DLD1 (cell line): ENCODE measurements at regions not wholly inside any gene's neighbourhood (a gene's known extent, or its start where the extent isn't known, plus 50 kb on each side); places are given as distances from the start of the nearest gene placed in this dataset.

Experiments
- in situ Hi-C: cut with HindIII; loops from 2 replicates; pipeline ENCODE4 v1.10.0; 2017; ENCODE audit warnings: low sequenced_read_pairs

DNA sequence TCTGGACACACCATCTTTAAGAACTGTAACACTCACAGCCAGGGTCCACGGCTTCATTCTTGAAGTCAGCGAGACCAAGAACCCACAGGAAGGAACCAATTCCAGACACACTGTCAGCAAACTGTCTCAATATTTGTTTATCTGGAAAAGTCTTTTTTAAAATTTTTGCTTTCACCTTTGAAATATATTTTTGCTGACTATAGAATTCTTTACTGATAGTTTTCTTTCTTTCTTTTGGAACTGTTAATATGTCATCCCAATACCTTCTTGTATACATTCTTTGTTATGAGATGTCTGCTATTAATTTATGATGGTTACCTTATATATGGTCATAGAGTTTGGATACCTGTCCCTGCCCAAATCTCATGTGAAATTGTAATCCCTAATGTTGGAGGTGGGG is 145.1 kb upstream of the IRX4 start:
- in situ Hi-C loops = no loop called here

DNA sequence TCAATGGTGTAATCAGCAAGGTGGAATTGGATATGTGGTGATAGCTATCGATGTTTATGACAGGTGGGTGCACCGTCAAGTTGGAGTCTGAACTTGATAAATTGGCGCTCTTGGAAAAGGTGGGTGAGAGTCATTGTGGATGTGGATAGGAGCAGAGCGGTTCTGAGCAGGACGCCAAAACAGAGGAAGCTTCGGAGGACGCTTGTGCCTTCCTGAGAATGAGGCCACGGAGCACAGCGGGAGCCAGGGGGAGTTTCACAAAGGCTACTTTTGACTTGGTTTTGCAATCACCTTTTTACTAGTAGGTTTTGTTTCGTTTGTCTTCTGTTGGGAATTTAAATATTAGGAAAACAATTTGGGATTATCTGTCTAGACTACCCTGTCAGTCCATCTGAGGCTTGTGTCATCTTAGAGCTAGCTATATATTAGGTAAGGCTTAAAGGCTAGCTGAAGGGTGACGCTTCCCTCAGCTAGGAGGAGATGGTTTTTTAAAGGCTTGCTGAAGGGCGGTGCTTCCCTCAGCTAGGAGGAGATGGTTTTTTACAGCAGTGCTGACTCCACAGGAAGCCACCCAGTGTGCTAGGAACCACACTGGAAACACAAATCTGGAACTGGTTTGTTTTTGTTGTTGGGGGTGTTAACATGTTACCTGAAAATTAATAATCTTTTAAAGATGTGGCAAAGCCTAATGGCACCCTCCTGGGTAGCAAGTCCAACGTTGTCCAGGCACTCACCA is 142.4 kb upstream of the IRX4 start:
- in situ Hi-C loops = no loop called here

DNA sequence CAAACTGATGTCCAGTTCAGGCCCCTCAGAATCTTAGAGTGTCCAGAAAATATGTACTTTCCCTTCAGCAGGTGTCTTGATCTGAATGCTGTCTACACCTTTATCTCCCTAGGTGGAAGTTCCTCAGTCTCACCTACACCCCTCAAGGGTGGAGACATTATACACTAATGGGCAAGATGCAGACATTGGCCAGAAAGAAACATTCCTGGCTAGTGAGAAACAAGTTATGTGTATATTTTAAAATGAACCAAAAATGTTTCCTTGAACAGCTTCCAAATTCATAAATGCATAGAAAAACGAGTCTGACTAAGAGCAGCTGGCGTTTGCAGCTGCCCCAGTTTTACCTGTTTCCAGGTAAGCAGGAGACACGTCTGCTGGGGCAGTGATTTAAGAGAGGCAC is 140.5 kb upstream of the IRX4 start:
- in situ Hi-C loops = no loop called here

DNA sequence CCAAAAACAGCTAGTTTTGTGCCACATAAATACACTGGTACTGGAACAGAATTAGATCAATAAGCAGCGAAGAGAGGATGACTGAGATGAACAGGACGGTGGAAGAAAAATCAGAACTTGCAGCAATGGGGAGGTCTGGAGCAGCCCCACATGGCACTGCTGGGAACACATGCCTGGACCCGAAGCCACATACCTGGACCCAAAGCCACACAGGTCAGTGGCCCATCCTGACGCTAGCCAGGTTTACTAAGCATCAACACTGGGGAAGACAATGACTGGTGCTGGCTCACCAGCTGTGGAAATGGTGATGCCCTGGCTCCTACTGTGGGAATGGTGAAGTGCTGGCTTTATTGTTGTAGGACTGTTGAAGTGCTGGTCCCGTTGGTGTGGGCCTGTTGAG is 139.7 kb upstream of the IRX4 start:
- in situ Hi-C loops = no loop called here

DNA sequence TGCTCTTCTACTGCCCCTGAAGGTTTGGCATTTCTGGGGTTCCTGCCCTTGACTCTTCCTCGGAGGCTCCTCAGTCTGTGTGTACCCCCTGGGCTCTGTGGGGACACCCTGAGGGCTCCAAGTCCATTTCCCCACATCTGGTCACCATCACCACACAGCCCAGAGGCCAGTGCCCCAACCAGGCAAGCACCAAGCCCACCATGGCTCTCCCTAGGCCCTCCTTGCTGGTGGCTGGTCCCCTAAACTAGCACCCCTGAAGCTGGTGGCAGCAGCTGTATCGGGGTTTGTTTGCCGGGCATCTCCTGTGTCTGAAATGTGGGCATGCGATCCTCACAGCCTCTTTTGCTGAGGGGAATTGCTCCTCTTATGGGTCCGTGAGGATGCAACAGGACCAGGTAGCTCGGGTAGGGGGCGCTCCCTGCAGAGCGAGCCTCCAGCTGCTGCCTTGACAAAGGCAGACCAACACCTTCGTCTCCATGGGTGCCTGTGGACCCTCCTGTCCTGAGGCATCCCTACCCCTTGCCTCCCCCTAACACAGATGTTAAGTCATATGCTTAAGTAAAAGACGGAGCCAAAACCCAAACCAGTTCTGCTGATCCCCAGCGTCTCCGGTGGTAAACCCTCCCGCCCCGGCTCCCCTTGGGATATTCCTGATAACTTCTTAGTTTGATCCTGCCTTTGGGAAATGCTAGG is 138.9 kb upstream of the IRX4 start:
- in situ Hi-C loops = no loop called here

DNA sequence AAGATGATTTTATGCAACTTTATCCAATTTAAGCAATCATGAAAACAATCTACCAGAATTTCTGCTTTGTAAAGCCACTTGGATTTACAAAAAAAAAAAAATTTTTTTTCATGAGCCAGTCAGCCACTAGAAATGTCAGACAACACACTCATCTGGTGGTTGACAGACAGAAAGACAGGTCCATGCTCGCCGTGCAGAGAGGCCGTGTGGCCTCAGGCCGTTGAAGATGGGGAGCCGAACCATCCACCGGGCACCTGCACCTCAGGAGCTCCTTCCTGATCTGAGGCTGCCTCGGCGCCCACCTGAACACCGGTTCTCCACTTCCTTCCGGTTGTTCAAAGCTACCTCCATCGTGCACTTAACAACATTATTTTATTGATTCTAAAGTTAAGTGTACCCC is 138.0 kb upstream of the IRX4 start:
- in situ Hi-C loops = no loop called here

DNA sequence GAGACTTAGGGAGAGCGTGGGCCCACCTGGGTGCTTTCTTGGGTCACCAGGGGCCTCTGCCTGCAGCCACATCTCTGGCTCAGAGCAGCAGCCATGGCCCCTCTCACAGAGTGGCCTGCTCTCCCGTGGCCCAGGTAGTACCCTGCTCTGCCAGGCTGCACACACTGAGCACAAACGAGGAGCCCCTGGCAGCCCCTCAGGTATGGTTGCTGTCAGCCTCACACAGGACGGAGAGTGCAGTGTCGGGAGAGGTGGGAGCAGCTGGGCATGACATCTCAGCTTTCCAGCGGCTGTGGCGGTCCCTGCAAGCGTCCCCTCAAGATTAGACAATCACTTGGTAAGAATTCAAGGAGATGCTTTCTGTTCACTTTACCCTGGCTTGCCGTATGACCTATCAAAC is 137.0 kb upstream of the IRX4 start:
- in situ Hi-C loops = no loop called here

DNA sequence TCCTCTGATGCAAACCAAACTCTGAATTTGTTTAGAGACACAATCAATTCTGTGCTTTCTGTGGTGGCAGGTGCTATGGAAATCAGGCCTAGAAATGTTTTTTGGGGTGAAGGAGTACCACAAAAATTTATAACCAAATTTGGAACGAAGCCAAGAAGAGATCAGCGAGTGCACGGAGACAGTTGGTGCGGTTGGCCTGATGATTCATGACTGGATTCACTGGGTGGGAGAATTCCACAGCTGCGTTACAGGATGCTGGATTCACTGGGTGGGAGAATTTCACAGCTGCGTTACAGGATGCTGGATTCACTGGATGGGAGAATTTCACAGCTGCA is 135.6 kb upstream of the IRX4 start:
- in situ Hi-C loops = no loop called here

DNA sequence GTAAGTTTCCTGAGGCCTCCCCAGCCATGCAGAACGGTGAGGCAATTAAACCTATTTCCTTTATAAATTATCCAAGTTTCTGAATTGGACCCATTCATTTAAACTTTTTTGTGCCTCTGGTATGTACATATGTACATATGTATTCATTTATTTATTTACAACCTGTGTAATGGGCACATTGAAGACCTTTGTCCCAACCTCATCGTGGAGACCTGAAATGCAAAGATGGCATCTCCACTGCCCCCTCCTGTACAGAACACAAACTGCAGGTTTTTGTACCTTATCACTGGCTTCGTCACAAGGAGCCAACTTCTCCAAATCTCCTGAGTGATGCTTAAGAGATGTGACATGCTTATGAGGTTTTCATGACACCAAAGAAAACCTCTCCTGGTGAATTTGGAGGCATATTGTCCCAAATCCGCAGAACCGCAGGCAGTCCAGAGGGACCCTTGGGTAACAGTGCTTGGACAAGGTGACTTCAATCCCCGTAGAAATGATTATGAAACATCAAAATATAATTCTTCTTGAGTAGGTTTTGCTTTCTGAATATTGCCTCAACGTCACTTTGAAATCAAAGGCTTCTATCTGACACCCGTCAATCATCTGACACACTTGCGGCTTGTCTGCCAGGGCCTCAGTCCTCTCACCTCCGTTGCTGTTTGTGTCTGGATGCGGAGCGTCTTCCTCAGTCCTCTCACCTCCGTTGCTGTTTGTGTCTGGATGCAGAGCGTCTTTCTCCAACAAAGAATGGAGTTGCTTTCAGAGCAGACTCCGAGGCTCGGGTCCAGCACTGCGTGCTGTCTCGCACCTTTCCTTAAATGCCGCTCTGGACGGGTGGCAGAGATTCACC is 135.0 kb upstream of the IRX4 start:
- in situ Hi-C loops = no loop called here

DNA sequence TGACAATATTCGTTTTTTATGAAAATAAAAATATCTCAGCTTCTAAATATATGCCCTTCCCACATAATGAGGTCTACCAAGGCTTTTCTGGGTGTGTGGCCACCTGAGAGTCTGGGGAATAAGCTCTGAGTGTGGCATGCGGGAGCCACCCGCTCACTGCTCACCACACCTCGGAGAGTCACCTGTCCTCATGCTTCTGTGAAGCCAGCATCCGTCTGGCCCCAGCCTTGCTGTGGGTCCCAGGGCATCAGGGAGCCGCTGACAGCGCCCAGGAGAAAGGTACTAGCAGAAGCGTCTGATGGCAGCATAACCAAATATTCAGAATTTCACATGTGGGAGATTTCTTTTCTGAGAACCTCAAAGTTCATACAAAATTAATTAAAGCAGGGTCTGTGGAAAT is 133.2 kb upstream of the IRX4 start:
- in situ Hi-C loops = no loop called here

DNA sequence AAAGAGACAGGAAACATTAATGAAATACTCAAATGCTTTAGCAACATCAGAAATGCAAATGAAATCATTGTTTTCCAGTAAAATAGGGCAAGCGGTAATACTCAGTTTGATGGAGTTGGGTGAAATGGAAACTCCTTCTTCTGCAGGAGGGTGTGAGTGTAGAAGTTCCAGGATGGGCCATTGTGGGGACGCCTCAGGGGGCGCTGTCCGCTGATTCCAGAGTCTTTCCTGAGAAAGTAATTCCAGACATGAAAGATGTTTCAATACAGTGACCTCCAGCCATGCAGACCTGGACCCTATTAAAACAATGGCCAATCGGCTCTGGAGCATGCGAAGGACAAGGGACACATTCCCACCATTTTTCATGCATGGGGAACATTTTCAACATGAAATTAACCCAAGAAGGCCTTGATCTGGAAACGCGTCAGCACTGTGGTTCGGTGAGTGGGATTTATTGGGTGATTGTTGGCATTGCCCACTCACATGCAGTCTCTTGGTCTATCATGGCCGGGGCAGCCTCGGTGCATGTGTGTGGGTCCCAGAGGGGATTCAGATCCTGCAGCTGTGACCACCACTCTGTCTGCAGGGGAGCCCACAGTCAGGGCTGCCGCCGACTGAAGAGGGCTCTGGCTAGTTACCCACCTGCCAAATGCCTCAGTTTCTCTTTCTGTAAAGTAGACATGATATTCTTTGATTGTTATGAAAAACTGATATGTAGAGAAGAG is 132.6 kb upstream of the IRX4 start:
- in situ Hi-C loops = no loop called here

DNA sequence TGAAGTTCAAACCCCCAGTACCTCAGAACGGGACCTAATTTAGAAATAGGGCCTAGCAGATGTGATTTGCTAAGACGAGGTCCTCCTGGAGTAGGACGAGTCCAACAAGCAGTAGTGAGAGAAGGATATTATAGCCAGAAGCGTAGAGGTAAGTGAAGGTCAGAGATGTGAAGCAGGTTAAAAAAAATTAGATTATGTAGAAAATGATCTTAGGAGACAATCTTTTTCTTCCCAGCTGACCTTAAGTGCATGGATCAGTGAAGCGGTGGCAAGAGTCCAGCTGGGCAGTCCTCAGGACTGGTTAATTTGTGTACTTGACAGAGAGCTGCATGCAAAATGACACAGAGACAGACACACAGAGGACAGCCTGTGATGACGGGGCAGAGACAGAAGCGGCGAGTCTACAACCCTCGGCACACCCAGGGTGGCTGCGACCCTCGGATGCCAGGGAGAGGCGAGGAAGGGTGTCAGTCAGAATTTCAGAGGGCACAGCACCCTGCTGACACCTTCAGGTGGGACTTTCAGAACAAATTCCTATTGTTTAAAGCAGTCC is 131.4 kb upstream of the IRX4 start:
- in situ Hi-C loops = no loop called here

DNA sequence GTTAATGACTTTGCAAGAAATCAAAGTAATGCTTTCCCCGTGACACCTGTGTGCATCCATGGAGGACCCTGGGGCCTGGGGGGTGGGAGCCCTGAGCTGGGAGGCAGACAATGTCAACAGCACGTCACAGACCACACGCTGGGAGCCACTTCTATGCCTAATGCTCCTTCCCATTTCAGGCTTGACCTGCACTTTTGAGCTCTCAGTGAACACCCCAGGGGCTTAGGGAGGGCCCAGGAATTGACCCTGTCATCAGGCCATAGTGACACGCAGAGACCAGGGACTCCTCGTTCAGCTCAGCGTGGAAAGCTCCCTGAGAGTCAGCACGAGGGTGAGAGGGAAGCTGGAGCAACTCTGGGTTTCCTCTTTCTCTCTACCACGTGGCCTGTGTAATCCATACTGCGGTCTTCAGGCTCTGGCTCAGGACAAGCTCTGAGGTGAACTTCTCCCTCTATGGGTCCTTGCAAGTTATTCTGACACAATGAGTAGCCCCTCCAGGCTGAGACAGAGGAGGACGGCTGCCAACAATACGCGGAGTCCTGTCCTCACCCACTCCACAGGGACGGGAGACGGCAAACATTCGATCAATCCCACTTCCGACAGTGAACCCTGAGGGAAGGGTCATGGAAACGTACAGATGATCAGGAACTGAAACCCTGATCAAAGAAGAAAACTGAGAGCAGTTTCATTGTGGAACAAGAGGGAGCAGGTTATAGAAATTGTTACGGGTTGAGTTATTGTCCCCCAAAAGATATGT is 130.8 kb upstream of the IRX4 start:
- in situ Hi-C loops = no loop called here

DNA sequence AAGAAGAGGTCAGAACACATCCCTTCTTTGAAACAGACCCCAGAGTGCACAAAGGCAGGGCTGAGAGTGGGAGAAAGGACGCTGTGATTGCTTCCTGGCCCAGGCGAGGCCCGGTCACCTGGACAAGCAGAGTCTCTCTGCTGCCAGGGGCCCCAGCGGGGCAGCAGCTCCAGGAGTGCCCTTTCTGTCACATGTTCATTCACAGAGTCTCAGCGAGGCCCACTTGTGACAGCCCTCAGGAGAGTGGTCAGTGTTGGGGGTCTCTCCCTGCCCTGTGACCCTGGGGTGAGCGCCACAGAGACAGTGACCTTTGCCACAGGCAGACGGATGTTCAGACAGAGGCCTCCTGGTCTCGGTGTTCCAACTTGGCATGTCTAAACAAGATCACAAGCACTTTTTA is 130.2 kb upstream of the IRX4 start:
- in situ Hi-C loops = no loop called here

DNA sequence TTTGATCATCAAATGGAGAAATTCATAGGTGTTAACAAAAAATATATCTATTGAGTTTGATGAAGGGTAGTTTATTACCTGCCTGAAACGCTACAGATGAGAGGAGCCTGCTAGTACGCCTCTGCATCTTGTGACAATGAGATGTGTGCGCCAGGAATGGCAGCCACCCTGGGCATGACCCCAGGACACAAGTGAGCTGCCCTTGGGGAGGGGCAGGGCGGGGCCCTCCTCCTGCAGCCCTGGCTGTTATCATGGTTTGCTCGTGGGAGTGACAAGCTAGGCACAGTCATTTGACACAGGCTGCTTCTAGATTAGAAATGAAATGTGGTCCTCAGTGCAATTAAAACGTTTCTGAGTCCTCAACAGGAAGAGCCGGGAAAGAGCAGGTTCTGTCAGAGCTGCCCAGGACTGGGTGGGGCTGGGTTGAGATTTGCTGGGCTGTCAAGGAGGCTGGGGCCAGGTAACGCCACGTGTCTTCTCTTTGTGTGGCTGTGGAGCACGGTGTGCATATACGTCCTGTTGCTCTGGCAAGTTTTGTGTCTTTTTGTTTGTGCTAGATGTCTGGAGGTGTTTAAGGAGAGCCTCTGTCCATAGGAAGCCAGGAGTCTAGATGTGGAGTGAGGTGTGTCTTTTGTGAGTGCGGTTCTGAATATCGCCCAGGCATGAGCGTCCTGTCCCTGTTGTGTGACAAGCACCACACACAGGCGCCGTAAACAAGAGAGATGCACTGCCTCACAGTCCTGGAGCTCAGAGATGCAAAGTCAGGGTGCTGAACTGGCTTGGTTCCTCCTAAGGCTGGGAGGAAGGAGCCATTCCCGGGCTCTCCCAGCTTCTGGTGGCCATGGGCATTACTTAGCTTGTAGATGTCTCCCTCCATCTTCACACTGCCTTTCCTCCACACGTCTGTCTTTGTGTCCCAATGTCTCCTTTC is 129.0 kb upstream of the IRX4 start:
- in situ Hi-C loops = no loop called here

DNA sequence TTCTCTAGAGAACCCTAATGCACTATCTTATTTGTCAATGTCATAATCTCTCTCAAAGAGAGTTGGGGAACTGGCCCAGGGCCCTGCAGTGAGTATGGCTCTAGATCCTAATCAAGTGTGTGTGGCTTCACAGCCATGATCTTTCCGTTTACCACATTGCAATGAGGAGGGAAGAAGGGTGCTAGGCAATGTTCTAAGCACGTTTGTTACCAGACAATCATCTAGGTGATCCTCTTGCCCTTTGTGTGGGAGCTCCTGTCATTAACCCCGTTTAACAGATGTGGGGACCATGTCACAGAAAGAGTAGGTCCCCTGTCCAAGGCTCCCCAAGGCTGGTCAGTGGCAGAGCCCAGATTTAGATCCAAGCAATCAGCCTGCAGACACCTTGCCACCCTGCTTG is 128.2 kb upstream of the IRX4 start:
- in situ Hi-C loops = no loop called here

DNA sequence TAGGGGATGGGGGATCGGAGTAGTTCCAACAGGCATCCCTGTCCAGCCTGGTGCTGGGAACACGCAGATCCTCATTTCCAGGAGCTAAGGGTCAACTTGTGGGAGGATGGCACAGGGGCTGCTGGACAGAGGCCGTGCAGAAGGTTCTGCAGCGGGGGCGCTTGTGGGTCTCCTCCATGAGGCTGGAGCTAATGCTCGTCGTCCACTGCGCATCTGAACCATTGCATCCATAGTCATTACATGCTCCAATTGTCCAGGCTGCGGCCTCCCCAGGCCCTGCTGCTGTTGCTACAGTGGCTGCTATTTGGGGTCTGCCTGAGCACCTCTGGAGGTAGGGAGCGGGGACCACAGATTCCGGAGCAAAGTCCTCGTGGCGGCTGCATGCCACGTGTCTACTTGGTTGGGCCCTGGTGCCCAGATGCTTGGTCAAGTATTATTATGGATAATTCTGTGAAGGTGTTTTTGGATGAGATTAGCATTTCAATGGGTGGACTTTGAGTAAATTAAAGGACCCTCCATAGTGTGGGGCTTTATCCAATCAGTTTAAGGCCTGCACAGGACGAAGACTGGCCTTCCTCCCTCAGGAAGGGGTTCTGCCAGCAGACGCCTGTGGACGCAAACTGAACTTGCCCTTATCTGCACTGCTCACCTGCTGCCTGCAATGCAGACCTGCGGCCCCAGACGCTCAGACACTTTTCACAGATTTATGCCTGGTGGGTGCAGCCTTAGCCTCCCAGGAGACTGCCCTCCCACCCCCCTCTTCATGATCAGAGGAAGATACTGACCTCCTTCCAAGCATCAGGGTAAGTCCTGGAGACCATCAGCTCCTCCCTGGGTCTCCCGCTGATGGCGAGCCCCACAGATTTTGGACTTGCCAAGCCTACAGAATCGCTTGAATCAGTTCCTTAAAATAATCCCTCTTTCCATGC is 127.5 kb upstream of the IRX4 start:
- in situ Hi-C loops = no loop called here
